Thyroid gland (tissue), 4 donors: ENCODE measurements at regions not wholly inside any gene's neighbourhood (a gene's known extent, or its start where the extent isn't known, plus 50 kb on each side); places are given as distances from the start of the nearest gene placed in this dataset.

Experiments used
- POLR2A ChIP-seq, 2 donors: fragments of 450-650 bp; IDR thresholded peaks; one replicate each; pipeline ENCODE4 v1.6.1; 2017; ENCODE audit warnings: antibody characterized with exemption in 2 of 2, mild to moderate bottlenecking in 2 of 2, moderate library complexity in 1 of 2
- TF ChIP-seq, protein P1 (sequence below), 6 experiments: fragments of 200-600 bp in 3 of 6; fragments of 450-650 bp in 3 of 6; sonication (generic) in 3 of 6; IDR thresholded peaks; one replicate each; pipeline ENCODE4 v1.5.1; 2016 to 2019; ENCODE audit warnings: antibody characterized with exemption in 6 of 6, mild to moderate bottlenecking in 2 of 6, inconsistent platforms in 1 of 6, moderate library complexity in 1 of 6

DNA sequence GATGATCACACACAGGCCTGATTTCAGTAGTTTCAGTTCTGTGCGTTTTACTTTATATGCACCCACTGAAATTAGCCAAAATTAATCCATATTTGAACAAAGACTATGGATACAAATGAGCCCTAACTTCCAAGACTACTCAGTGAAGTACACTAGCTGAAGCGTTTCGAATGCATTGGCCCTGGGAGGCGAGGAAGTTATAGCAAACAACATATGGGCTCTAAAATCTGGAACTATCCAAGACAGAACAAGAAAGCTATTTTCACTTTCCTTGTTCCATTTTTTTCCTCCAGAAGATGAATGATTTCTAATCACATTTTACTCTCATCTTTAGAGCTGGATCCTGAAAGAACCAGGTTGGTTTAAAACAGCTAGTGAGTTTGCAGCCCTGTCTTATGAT is 399.4 kb upstream of the HNRNPA3 start:
- TF ChIP-seq, protein P1, sequence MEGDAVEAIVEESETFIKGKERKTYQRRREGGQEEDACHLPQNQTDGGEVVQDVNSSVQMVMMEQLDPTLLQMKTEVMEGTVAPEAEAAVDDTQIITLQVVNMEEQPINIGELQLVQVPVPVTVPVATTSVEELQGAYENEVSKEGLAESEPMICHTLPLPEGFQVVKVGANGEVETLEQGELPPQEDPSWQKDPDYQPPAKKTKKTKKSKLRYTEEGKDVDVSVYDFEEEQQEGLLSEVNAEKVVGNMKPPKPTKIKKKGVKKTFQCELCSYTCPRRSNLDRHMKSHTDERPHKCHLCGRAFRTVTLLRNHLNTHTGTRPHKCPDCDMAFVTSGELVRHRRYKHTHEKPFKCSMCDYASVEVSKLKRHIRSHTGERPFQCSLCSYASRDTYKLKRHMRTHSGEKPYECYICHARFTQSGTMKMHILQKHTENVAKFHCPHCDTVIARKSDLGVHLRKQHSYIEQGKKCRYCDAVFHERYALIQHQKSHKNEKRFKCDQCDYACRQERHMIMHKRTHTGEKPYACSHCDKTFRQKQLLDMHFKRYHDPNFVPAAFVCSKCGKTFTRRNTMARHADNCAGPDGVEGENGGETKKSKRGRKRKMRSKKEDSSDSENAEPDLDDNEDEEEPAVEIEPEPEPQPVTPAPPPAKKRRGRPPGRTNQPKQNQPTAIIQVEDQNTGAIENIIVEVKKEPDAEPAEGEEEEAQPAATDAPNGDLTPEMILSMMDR (IDR thresholded peaks at IDR 0.05), result no peak
- TF ChIP-seq POLR2A (IDR thresholded peaks at IDR 0.05), result no peak
